Fibroblast of upper back skin (primary cell): ENCODE measurements at regions not wholly inside any gene's neighbourhood (a gene's known extent, or its start where the extent isn't known, plus 50 kb on each side); places are given as distances from the start of the nearest gene placed in this dataset.

Experiments
- DNase-seq: peaks from one replicate; pipeline ENCODE4 v3.0.0-alpha.2; 2013

- no peak for DNase-seq
These were observed 65.8 kb downstream of the ETAA1 start for GRCh38 chr2:67462738-67463496.

- DNase-seq: peak; percentile 49
These were observed 66.7 kb downstream of the ETAA1 start for GRCh38 chr2:67463810-67464209.

- no peak for DNase-seq
These were observed 68.5 kb downstream of the ETAA1 start for GRCh38 chr2:67465623-67466022.

- DNase-seq: no peak
These were observed 69.6 kb downstream of the ETAA1 start for GRCh38 chr2:67466734-67467133.

- DNase-seq: peak; percentile 87
These were observed 74.5 kb downstream of the ETAA1 start for GRCh38 chr2:67471681-67472080.

GRCh38 chr2:67476809-67477790 is 80.0 kb downstream of the ETAA1 start:
- peak; percentile 62 for DNase-seq

GRCh38 chr2:67479261-67479660 is 82.1 kb downstream of the ETAA1 start:
- no peak for DNase-seq

GRCh38 chr2:67485431-67485830 is 88.3 kb downstream of the ETAA1 start:
- peak; percentile 45 for DNase-seq

GRCh38 chr2:67486041-67486796 is 89.1 kb downstream of the ETAA1 start:
- DNase-seq: peak; percentile 14

GRCh38 chr2:67487993-67488392 is 90.9 kb downstream of the ETAA1 start:
- no peak for DNase-seq

- no peak for DNase-seq
These were observed 92.3 kb downstream of the ETAA1 start for GRCh38 chr2:67489396-67489795.

GRCh38 chr2:67498931-67499330 is 101.8 kb downstream of the ETAA1 start:
- DNase-seq: no peak

- DNase-seq: no peak
These were observed 102.9 kb downstream of the ETAA1 start for GRCh38 chr2:67499989-67500388.

- DNase-seq: no peak
These were observed 103.4 kb downstream of the ETAA1 start for GRCh38 chr2:67500541-67500940.

GRCh38 chr2:67502346-67503065 is 105.4 kb downstream of the ETAA1 start:
- DNase-seq: no peak

GRCh38 chr2:67503066-67503795 is 106.1 kb downstream of the ETAA1 start:
- DNase-seq: peak; percentile 80

- peak; percentile 53 for DNase-seq
These were observed 113.6 kb downstream of the ETAA1 start for GRCh38 chr2:67510745-67511144.

- peak; percentile 60 for DNase-seq
These were observed 117.4 kb downstream of the ETAA1 start for GRCh38 chr2:67514515-67514914.

- DNase-seq: peak; percentile 21
These were observed 117.9 kb downstream of the ETAA1 start for GRCh38 chr2:67515056-67515455.

- DNase-seq: no peak
These were observed 118.4 kb downstream of the ETAA1 start for GRCh38 chr2:67515538-67515937.

GRCh38 chr2:67516362-67516761 is 119.2 kb downstream of the ETAA1 start:
- no peak for DNase-seq
